ENCODE measurements at regions not wholly inside any gene's neighbourhood (a gene's known extent, or its start where the extent isn't known, plus 50 kb on each side); places are given as distances from the start of the nearest gene placed in this dataset.
"Not testable (repeated sequence)": the region's sequence is repeated elsewhere in the genome, so short reads cannot be mapped to it uniquely, and the experiment has no call there.

GRCh38 chr5:17046320-17046719 is 110.2 kb upstream of the MYO10 start:
- Histone ChIP-seq H3K4me3 (no peak overlapping the region), H3K9me3 (no peaks in the 10 kb centered on the region), H3K4me1 (no peaks in the 10 kb centered on the region), H3K27ac (no peak overlapping the region), H3K27me3 (no peaks in the 10 kb centered on the region), H3K36me3 (no peaks in the 10 kb centered on the region)
- no peak for DNase-seq (ENCODE audit: low spot score)
- TF ChIP-seq CTCF (IDR thresholded peaks at IDR 0.05), result no peak

- H3K27ac ChIP-seq, result no peak overlapping the region
- no peak for TF ChIP-seq CTCF (IDR thresholded peaks at IDR 0.05)
- no peaks in the 10 kb centered on the region for H3K27me3 ChIP-seq
- no peaks in the 10 kb centered on the region for H3K36me3 ChIP-seq
- H3K9me3 ChIP-seq, result no peaks in the 10 kb centered on the region
- no peak overlapping the region for H3K4me3 ChIP-seq
- H3K4me1 ChIP-seq, result no peaks in the 10 kb centered on the region
- DNase-seq (ENCODE audit: low spot score), result no peak
Observed at GRCh38 chr5:17050236-17050635, 114.1 kb upstream of the MYO10 start.

- H3K9me3 ChIP-seq, result no peaks in the 10 kb centered on the region
- DNase-seq (ENCODE audit: low spot score), result no peak
- no peak for TF ChIP-seq CTCF (IDR thresholded peaks at IDR 0.05)
- H3K36me3 ChIP-seq, result no peaks in the 10 kb centered on the region
- H3K4me1 ChIP-seq, result peaks cover 0 to 5% of the 10 kb centered on the region in 2 donors
- H3K27ac ChIP-seq, result no peak overlapping the region
- no peaks in the 10 kb centered on the region for H3K27me3 ChIP-seq
- H3K4me3 ChIP-seq, result no peak overlapping the region
Observed at GRCh38 chr5:17054911-17055310, 118.8 kb upstream of the MYO10 start.

- H3K27ac ChIP-seq, result no peak overlapping the region
- no peak for TF ChIP-seq CTCF (IDR thresholded peaks at IDR 0.05)
- H3K4me1 ChIP-seq, result peaks cover 0 to 5% of the 10 kb centered on the region in 2 donors
- H3K27me3 ChIP-seq, result no peaks in the 10 kb centered on the region
- no peak for DNase-seq (ENCODE audit: low spot score)
- no peaks in the 10 kb centered on the region for H3K9me3 ChIP-seq
- no peak overlapping the region for H3K4me3 ChIP-seq
- H3K36me3 ChIP-seq, result no peaks in the 10 kb centered on the region
Observed at GRCh38 chr5:17056141-17056631, 120.1 kb upstream of the MYO10 start.

- H3K4me1 ChIP-seq, result peaks cover 0 to 5% of the 10 kb centered on the region in 2 donors
- H3K27ac ChIP-seq, result no peak overlapping the region
- H3K36me3 ChIP-seq, result no peaks in the 10 kb centered on the region
- DNase-seq (ENCODE audit: low spot score), result no peak
- no peaks in the 10 kb centered on the region for H3K9me3 ChIP-seq
- no peak overlapping the region for H3K4me3 ChIP-seq
- no peak for TF ChIP-seq CTCF (IDR thresholded peaks at IDR 0.05)
- H3K27me3 ChIP-seq, result no peaks in the 10 kb centered on the region
Observed at GRCh38 chr5:17058438-17058837, 122.3 kb upstream of the MYO10 start.

GRCh38 chr5:17061973-17062470 is 125.9 kb upstream of the MYO10 start:
- DNase-seq (ENCODE audit: low spot score), result no peak
- H3K4me3 ChIP-seq, result no peak overlapping the region

GRCh38 chr5:17062741-17063140 is 126.7 kb upstream of the MYO10 start:
- not testable (repeated sequence) for H3K27ac ChIP-seq; H3K4me1 ChIP-seq; H3K27me3 ChIP-seq; H3K4me3 ChIP-seq; H3K36me3 ChIP-seq; H3K9me3 ChIP-seq; DNase-seq (ENCODE audit: low spot score)

More at GRCh38 chr5:17061973-17062470, 125.9 kb upstream of the MYO10 start:
- Histone ChIP-seq H3K27me3 (no peaks in the 10 kb centered on the region), H3K9me3 (no peaks in the 10 kb centered on the region), H3K4me1 (no peaks in the 10 kb centered on the region), H3K27ac (no peak overlapping the region), H3K36me3 (no peaks in the 10 kb centered on the region)
- no peak for TF ChIP-seq CTCF (IDR thresholded peaks at IDR 0.05)

Data from right atrium auricular region (tissue), 2 donors.